Bronchial epithelial cell (primary cell): ENCODE measurements at regions not wholly inside any gene's neighbourhood (a gene's known extent, or its start where the extent isn't known, plus 50 kb on each side); places are given as distances from the start of the nearest gene placed in this dataset.
"Not testable (repeated sequence)": the region's sequence is repeated elsewhere in the genome, so short reads cannot be mapped to it uniquely, and the experiment has no call there.

ENCODE experiments used
- DNase-seq: peaks from one replicate; pipeline ENCODE4 v3.0.0-alpha.2; 2010; ENCODE audit warnings: low read depth
- FAIRE-seq: peaks from 2 replicates; lab custom pipeline; 2011; peaks lifted over from hg19 to GRCh38; lab: Jason Lieb, UNC
- H3K27me3 ChIP-seq: 2 replicates; pipeline ENCODE4 v1.5.1; 2011; ENCODE audit warnings: low read length; ENCODE audit not compliant: control insufficient read depth, insufficient read depth
- H3K36me3 ChIP-seq: 2 replicates; pipeline ENCODE4 v1.5.1; 2011; ENCODE audit warnings: low read length; ENCODE audit not compliant: control insufficient read depth, insufficient read depth
- H3K4me3 ChIP-seq: 2 replicates; pipeline ENCODE4 v1.5.1; 2011; ENCODE audit warnings: mild to moderate bottlenecking, low read depth, low read length, control low read depth
- CTCF ChIP-seq: IDR thresholded peaks from 2 replicates; pipeline ENCODE4 v1.5.1; 2011; ENCODE audit warnings: mild to moderate bottlenecking, moderate library complexity, low read length, control low read depth, inconsistent platforms; ENCODE audit not compliant: insufficient read depth, severe bottlenecking

- FAIRE-seq: no peak
- no peaks in the 10 kb centered on the region for H3K36me3 ChIP-seq
- H3K4me3 ChIP-seq: no peak overlapping the region
- DNase-seq: no peak
- no peaks in the 10 kb centered on the region for H3K27me3 ChIP-seq
- TF ChIP-seq CTCF: no peak
These were observed 404.7 kb upstream of the RORB start for GRCh38 chr9:74092491-74092834.

DNA sequence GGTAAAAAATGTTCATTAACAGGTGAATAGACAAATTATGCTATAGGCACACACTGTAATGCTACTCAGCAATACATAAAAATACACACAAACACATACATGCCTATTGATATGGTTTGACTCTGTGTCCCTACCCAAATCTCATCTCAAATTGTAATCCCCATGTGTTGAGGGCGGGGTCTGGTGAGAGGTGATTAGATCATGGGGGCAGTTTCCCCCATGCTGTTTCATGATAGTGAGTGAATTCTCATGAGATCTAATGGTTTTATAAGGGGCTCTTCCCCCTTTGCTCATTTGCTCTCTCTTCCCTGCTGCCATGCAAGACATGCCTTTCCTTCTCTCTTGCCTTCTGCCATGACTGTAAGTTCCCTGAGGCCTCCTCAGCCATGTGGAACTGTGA is 403.1 kb upstream of the RORB start:
- FAIRE-seq, H3K36me3 ChIP-seq, DNase-seq, H3K4me3 ChIP-seq, H3K27me3 ChIP-seq: not testable (repeated sequence)

- no peaks in the 10 kb centered on the region for H3K36me3 ChIP-seq
- H3K4me3 ChIP-seq: no peak overlapping the region
- no peaks in the 10 kb centered on the region for H3K27me3 ChIP-seq
- FAIRE-seq (no peak), DNase-seq (no peak)
- no peak for TF ChIP-seq CTCF
These were observed 402.4 kb upstream of the RORB start for GRCh38 chr9:74094766-74095165.

DNA sequence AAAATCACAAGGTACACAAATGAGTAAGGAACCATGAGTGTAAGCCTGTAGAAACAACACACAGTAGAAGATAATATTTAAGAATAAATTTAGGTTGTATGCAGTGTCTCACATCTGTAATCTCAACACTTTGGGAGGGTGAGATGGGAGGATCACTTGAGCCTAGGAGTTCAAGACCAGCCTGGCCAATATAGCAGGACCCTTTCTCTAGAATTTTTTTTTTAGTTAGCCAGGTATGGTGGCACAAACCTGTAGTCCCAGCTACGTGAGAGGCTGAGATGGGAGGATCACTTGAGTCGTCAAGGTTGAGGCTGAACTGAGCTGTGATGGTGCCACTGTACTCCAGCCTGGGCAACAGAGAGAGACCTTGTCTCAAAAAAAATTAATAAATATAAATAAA is 401.2 kb upstream of the RORB start:
- H3K36me3 ChIP-seq: no peaks in the 10 kb centered on the region
- H3K27me3 ChIP-seq: no peaks in the 10 kb centered on the region
- H3K4me3 ChIP-seq: no peak overlapping the region
- FAIRE-seq (no peak), DNase-seq (no peak)
- no peak for TF ChIP-seq CTCF

- FAIRE-seq: no peak
- Histone ChIP-seq H3K36me3 (no peaks in the 10 kb centered on the region), H3K27me3 (no peaks in the 10 kb centered on the region), H3K4me3 (no peak overlapping the region)
- no peak for TF ChIP-seq CTCF
- DNase-seq: no peak
These were observed 400.7 kb upstream of the RORB start for GRCh38 chr9:74096420-74096819.

- no peak for TF ChIP-seq CTCF
- H3K36me3 ChIP-seq: no peaks in the 10 kb centered on the region
These were observed 397.1 kb upstream of the RORB start for GRCh38 chr9:74100042-74100441.

GRCh38 chr9:74102148-74102547 is 395.0 kb upstream of the RORB start:
- not testable (repeated sequence) for FAIRE-seq, DNase-seq, H3K4me3 ChIP-seq, H3K27me3 ChIP-seq, H3K36me3 ChIP-seq

More at GRCh38 chr9:74100042-74100441, 397.1 kb upstream of the RORB start:
- DNase-seq (no peak), FAIRE-seq (no peak)
- H3K4me3 ChIP-seq: no peak overlapping the region
- no peaks in the 10 kb centered on the region for H3K27me3 ChIP-seq
